Esophagus muscularis mucosa (tissue), 4 donors: ENCODE measurements at regions not wholly inside any gene's neighbourhood (a gene's known extent, or its start where the extent isn't known, plus 50 kb on each side); places are given as distances from the start of the nearest gene placed in this dataset.

ENCODE experiments used
- DNase-seq: peaks from one replicate; pipeline ENCODE4 v3.0.0-alpha.2; 2017; ENCODE audit errors: extremely low spot score
- H3K27ac ChIP-seq, 4 donors: fragments of 200-600 bp; sonication (generic); replicated peaks in 1 of 4; 1 replicate in 3 of 4; 2 replicates in 1 of 4; pipeline ENCODE4 v1.5.1; 2016 to 2019; ENCODE audit warnings: mild to moderate bottlenecking in 1 of 4
- H3K27me3 ChIP-seq, 4 donors: fragments of 200-600 bp; sonication (generic); one replicate each; pipeline versions ENCODE4 v1.5.1 to v1.6.0; 2016 to 2019
- H3K36me3 ChIP-seq, 4 donors: fragments of 200-600 bp; sonication (generic); one replicate each; pipeline ENCODE4 v1.5.1; 2016 to 2019
- H3K4me1 ChIP-seq, 4 donors: fragments of 200-600 bp; sonication (generic); one replicate each; pipeline ENCODE4 v1.5.1; 2016 to 2019
- H3K4me3 ChIP-seq, 4 donors: fragments of 200-600 bp; sonication (generic); 1 replicate in 2 of 4; 2 replicates in 2 of 4; pipeline ENCODE4 v1.5.1; 2016 to 2019; ENCODE audit warnings: mild to moderate bottlenecking in 4 of 4, moderate library complexity in 1 of 4
- H3K9me3 ChIP-seq, 4 donors: fragments of 200-600 bp; sonication (generic); 1 replicate in 3 of 4; 2 replicates in 1 of 4; pipeline ENCODE4 v1.5.1; 2016 to 2019
- CTCF ChIP-seq, 3 experiments: fragments of 200-600 bp in 2 of 3; fragments of 450-650 bp in 1 of 3; sonication (generic) in 2 of 3; IDR thresholded peaks; one replicate each; pipeline ENCODE4 v1.5.1; 2017 to 2019; ENCODE audit warnings: antibody characterized with exemption in 3 of 3, mild to moderate bottlenecking in 2 of 3, moderate library complexity in 1 of 3
- EP300 ChIP-seq: sonication (generic); formaldehyde crosslinking; IDR thresholded peaks from one replicate; pipeline ENCODE4 v1.6.1; 2017; ENCODE audit warnings: antibody characterized with exemption
- POLR2A ChIP-seq: fragments of 450-650 bp; IDR thresholded peaks from one replicate; pipeline ENCODE4 v1.6.1; 2017; ENCODE audit warnings: antibody characterized with exemption, moderate library complexity, mild to moderate bottlenecking, low read depth
- POLR2AphosphoS5 ChIP-seq, 2 donors: sonication (generic); formaldehyde crosslinking; IDR thresholded peaks; one replicate each; pipeline ENCODE4 v1.6.1; 2017; ENCODE audit warnings: antibody characterized with exemption in 2 of 2
- WGBS: methylation state at CpG from one replicate; pipeline ENCODE4 v1.1.5; 2018; 5-methylcytosine and 5-hydroxymethylcytosine counted together
- intact Hi-C: fragments of 100-400 bp; cut with DNase I; formaldehyde crosslinking; loops from one replicate; pipeline ENCODE4 v1.15.1; 2023

- WGBS, result 87% methylated on average over 3 of the region's 3 CpGs
- Histone ChIP-seq H3K4me3 (no peak overlapping the region), H3K4me1 (peaks cover 0 to 39% (median 22%) of the 10 kb centered on the region in 4 donors), H3K9me3 (no peaks in the 10 kb centered on the region), H3K36me3 (no peaks in the 10 kb centered on the region), H3K27ac (no peak overlapping the region), H3K27me3 (no peaks in the 10 kb centered on the region)
- TF ChIP-seq POLR2AphosphoS5 (IDR thresholded peaks at IDR 0.05), result no peak
- no peak for TF ChIP-seq CTCF (IDR thresholded peaks at IDR 0.05)
- TF ChIP-seq POLR2A, result no peak
- TF ChIP-seq EP300, result no peak
- intact Hi-C loops, result no loop called here
- DNase-seq, result no peak
Observed at GRCh38 chr13:40238761-40239160, 427.7 kb downstream of the FOXO1 start.

- Histone ChIP-seq H3K27ac (no peak overlapping the region), H3K4me1 (peaks cover 0 to 27% (median 16%) of the 10 kb centered on the region in 4 donors), H3K27me3 (no peaks in the 10 kb centered on the region), H3K36me3 (no peaks in the 10 kb centered on the region), H3K4me3 (no peak overlapping the region), H3K9me3 (no peaks in the 10 kb centered on the region)
- 87% methylated on average over 2 of the region's 2 CpGs for WGBS
- DNase-seq, result no peak
- no peak for TF ChIP-seq CTCF (IDR thresholded peaks at IDR 0.05)
- no peak for TF ChIP-seq POLR2A
- no peak for TF ChIP-seq POLR2AphosphoS5 (IDR thresholded peaks at IDR 0.05)
- no peak for TF ChIP-seq EP300
- intact Hi-C loops, result no loop called here
Observed at GRCh38 chr13:40240293-40240692, 426.1 kb downstream of the FOXO1 start.

- Histone ChIP-seq H3K9me3 (no peaks in the 10 kb centered on the region), H3K27ac (no peak overlapping the region), H3K4me1 (peaks cover 0 to 17% (median 8%) of the 10 kb centered on the region in 4 donors), H3K27me3 (no peaks in the 10 kb centered on the region), H3K36me3 (no peaks in the 10 kb centered on the region), H3K4me3 (no peak overlapping the region)
- DNase-seq, result no peak
- TF ChIP-seq EP300 (no peak), POLR2AphosphoS5 (IDR thresholded peaks at IDR 0.05) (no peak), CTCF (IDR thresholded peaks at IDR 0.05) (no peak), POLR2A (no peak)
- intact Hi-C loops, result no loop called here
- WGBS, result 94% methylated on average over 3 of the region's 3 CpGs
Observed at GRCh38 chr13:40241125-40241798, 425.2 kb downstream of the FOXO1 start.

- intact Hi-C loops, result no loop called here
- TF ChIP-seq POLR2A (no peak), EP300 (no peak), CTCF (IDR thresholded peaks at IDR 0.05) (no peak), POLR2AphosphoS5 (IDR thresholded peaks at IDR 0.05) (no peak)
- H3K27ac ChIP-seq, result no peak overlapping the region
- no peaks in the 10 kb centered on the region for H3K9me3 ChIP-seq
- WGBS, result 92% methylated on average over 3 of the region's 3 CpGs
- no peaks in the 10 kb centered on the region for H3K27me3 ChIP-seq
- no peak for DNase-seq
- no peaks in the 10 kb centered on the region for H3K4me1 ChIP-seq
- H3K36me3 ChIP-seq, result no peaks in the 10 kb centered on the region
- no peak overlapping the region for H3K4me3 ChIP-seq
Observed at GRCh38 chr13:40243047-40243446, 423.4 kb downstream of the FOXO1 start.

GRCh38 chr13:40243982-40244381, 422.5 kb downstream of the FOXO1 start:
- Histone ChIP-seq H3K4me3 (no peak overlapping the region), H3K36me3 (no peaks in the 10 kb centered on the region), H3K4me1 (no peaks in the 10 kb centered on the region), H3K27me3 (no peaks in the 10 kb centered on the region), H3K9me3 (no peaks in the 10 kb centered on the region), H3K27ac (no peak overlapping the region)
- TF ChIP-seq CTCF (IDR thresholded peaks at IDR 0.05), result no peak
- TF ChIP-seq POLR2AphosphoS5 (IDR thresholded peaks at IDR 0.05), result no peak
- WGBS, result 50% methylated on average over 3 of the region's 3 CpGs
- intact Hi-C loops, result no loop called here
- no peak for DNase-seq
